AG09319 (cell line): ENCODE measurements at regions not wholly inside any gene's neighbourhood (a gene's known extent, or its start where the extent isn't known, plus 50 kb on each side); places are given as distances from the start of the nearest gene placed in this dataset.

Experiments
- DNase-seq: peaks from one replicate; pipeline ENCODE4 v3.0.0-alpha.2; 2010; ENCODE audit warnings: low read depth; ENCODE audit errors: extremely low read depth
- CTCF ChIP-seq: IDR thresholded peaks from 2 replicates; pipeline ENCODE4 v1.5.1; 2011; ENCODE audit warnings: low read depth, mild to moderate bottlenecking, inconsistent platforms, low read length, moderate library complexity

GRCh38 chr5:52466113-52466512 lies 321.6 kb upstream of the ITGA1 start:
- no peak for DNase-seq
- no peak for TF ChIP-seq CTCF

GRCh38 chr5:52466749-52467520 lies 320.8 kb upstream of the ITGA1 start:
- no peak for TF ChIP-seq CTCF
- no peak for DNase-seq

GRCh38 chr5:52468976-52469375 lies 318.7 kb upstream of the ITGA1 start:
- no peak for DNase-seq
- no peak for TF ChIP-seq CTCF

- no peak for DNase-seq
- TF ChIP-seq CTCF, result no peak
Measured at GRCh38 chr5:52469420-52469819, 318.3 kb upstream of the ITGA1 start.

GRCh38 chr5:52469835-52470234 lies 317.9 kb upstream of the ITGA1 start:
- no peak for TF ChIP-seq CTCF
- no peak for DNase-seq

DNA sequence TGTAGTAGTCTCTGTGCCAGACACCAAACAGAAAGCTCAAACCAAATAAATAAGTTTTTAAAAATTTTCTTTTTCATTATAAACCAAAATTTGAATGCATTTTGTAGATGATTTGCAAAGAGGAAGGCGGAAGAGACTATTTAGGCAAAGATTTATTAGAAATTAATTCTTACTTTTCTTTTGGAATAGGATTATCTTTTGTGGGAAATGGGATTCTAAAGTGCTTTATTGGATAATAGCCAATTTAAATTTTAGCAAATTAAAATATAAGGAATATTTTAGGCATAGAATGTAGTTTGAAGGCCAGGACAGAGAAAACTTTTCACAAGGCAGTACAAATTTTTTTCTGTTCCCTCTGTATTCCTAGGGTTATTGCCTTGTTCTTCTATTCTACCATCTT lies 311.4 kb upstream of the ITGA1 start:
- DNase-seq, result no peak
- TF ChIP-seq CTCF, result no peak

GRCh38 chr5:52481201-52481600 lies 306.5 kb upstream of the ITGA1 start:
- no peak for DNase-seq
- no peak for TF ChIP-seq CTCF
